Activated B cell treated with CpG ODN at 0.5 μM for 24 hours (primary cell): ENCODE measurements at regions not wholly inside any gene's neighbourhood (a gene's known extent, or its start where the extent isn't known, plus 50 kb on each side); places are given as distances from the start of the nearest gene placed in this dataset.

Source experiments
- ATAC-seq: fragments of 200-7000 bp; cut with Tn5 transposase; one replicate; pipeline ENCODE4 v1.10.0; 2021; ENCODE audit warnings: low read depth, mild to moderate bottlenecking, moderate library complexity
- CTCF ChIA-PET: fragments of 350-600 bp; sonication (Branson Sonifier 250); formaldehyde crosslinking; loops from one replicate; lab custom pipeline; 2021; ENCODE audit warnings: antibody characterized with exemption; lab: Charles Lee
- POLR2A ChIA-PET: fragments of 350-600 bp; sonication (Branson Sonifier 250); formaldehyde crosslinking; loops from one replicate; lab custom pipeline; 2021; ENCODE audit warnings: antibody characterized with exemption; lab: Charles Lee
- DNase-seq: peaks from one replicate; pipeline ENCODE4 v3.0.0; 2022
- H3K27ac Mint-ChIP-seq: one replicate; pipeline ENCODE4 v1.8.0; 2020; ENCODE audit warnings: mixed read lengths
- H3K27me3 Mint-ChIP-seq: one replicate; pipeline ENCODE4 v1.8.0; 2021; ENCODE audit warnings: mixed read lengths
- H3K36me3 Mint-ChIP-seq: one replicate; pipeline ENCODE4 v1.8.0; 2021; ENCODE audit warnings: low read depth, mixed read lengths
- H3K4me1 Mint-ChIP-seq: one replicate; pipeline ENCODE4 v1.8.0; 2021; ENCODE audit warnings: mixed read lengths
- H3K4me3 Mint-ChIP-seq: one replicate; pipeline ENCODE4 v1.8.0; 2020; ENCODE audit warnings: mild to moderate bottlenecking, mixed read lengths
- H3K9me3 Mint-ChIP-seq: one replicate; pipeline ENCODE4 v1.8.0; 2020; ENCODE audit warnings: mixed read lengths
- intact Hi-C: fragments of 100-400 bp; cut with micrococcal nuclease; formaldehyde crosslinking; loops from one replicate; pipeline ENCODE4 v1.15.1; 2024
- TF ChIP-seq, protein P1 (sequence below): fragments of 200-600 bp; IDR thresholded peaks from one replicate; pipeline ENCODE4 v1.8.0; 2022; ENCODE audit warnings: antibody characterized with exemption, mild to moderate bottlenecking

DNA sequence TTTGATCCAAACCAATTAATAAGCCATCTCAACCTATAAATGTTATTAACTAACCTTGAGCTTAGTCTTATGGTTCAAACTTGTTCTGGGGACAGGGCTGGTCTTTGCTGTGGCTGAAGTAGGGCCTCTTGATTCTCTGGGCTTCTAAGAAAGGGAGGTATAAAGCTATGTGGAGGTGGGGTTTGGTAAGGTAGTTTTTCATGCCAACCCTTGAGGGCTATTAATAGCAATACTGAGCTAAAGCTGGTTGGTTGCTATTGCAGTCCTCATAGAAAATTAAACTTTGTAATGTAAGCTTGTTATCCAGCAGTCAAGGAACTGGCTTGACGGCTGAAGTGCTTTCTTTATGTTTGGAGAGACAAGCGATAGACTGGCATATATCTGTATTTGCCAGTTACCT is 112.1 kb downstream of the RND3 start:
- Mint-ChIP-seq H3K36me3 (no peaks in the 10 kb centered on the region), H3K27me3 (no peaks in the 10 kb centered on the region), H3K4me3 (no peak overlapping the region), H3K9me3 (no peaks in the 10 kb centered on the region), H3K27ac (no peak overlapping the region), H3K4me1 (no peaks in the 10 kb centered on the region)
- TF ChIP-seq, protein P1, sequence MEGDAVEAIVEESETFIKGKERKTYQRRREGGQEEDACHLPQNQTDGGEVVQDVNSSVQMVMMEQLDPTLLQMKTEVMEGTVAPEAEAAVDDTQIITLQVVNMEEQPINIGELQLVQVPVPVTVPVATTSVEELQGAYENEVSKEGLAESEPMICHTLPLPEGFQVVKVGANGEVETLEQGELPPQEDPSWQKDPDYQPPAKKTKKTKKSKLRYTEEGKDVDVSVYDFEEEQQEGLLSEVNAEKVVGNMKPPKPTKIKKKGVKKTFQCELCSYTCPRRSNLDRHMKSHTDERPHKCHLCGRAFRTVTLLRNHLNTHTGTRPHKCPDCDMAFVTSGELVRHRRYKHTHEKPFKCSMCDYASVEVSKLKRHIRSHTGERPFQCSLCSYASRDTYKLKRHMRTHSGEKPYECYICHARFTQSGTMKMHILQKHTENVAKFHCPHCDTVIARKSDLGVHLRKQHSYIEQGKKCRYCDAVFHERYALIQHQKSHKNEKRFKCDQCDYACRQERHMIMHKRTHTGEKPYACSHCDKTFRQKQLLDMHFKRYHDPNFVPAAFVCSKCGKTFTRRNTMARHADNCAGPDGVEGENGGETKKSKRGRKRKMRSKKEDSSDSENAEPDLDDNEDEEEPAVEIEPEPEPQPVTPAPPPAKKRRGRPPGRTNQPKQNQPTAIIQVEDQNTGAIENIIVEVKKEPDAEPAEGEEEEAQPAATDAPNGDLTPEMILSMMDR: no peak
- ATAC-seq (no peak), DNase-seq (no peak)
- ChIA-PET CTCF (no interaction called here), POLR2A (no interaction called here)
- intact Hi-C loops: no loop called here

DNA sequence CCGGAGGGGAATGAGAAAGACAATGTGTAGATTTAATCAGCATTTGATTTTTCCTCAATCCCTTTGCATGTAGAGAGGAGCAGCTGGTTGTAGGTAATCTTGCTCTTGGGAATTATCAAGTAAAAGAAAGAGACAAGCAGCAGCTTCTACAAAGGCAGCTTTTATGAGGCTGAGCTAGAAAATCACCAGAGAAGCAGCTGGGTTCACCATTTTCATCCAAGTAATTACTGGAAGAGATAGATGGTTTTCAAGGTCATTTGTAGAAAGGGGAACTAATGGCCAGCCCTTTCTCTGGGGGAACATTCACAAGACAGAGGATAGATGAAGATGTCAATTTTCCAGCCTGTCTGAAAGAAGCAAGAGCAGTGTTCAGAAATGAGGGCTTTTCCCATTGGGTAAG is 113.0 kb downstream of the RND3 start:
- intact Hi-C loops: no loop called here
- Mint-ChIP-seq H3K4me1 (no peaks in the 10 kb centered on the region), H3K36me3 (no peaks in the 10 kb centered on the region), H3K9me3 (no peaks in the 10 kb centered on the region), H3K27me3 (no peaks in the 10 kb centered on the region), H3K4me3 (no peak overlapping the region), H3K27ac (no peak overlapping the region)
- TF ChIP-seq, protein P1: no peak
- CTCF ChIA-PET: no interaction called here
- DNase-seq: no peak
- POLR2A ChIA-PET: no interaction called here
- no peak for ATAC-seq

DNA sequence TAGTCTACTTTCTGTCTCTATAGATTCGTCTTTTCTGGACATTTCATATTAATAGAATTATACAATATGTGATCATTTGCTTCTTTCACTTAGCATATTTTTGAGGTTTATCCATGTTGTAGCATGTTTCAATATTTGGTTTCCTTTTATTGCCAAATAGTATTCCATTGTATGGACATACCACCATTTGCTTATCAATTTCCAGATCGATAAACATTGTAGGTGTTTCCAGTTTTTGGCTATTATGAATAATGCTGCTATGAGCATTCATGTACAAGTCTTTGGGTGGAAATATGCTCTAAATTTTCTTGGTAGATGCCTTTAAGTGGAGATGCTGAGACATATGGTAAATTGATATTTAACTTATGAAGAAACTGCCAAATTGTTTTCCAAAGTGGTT is 114.1 kb downstream of the RND3 start:
- ChIA-PET CTCF (no interaction called here), POLR2A (no interaction called here)
- Mint-ChIP-seq H3K4me3 (no peak overlapping the region), H3K27me3 (no peaks in the 10 kb centered on the region), H3K9me3 (no peaks in the 10 kb centered on the region), H3K36me3 (no peaks in the 10 kb centered on the region), H3K4me1 (no peaks in the 10 kb centered on the region), H3K27ac (no peak overlapping the region)
- ATAC-seq (no peak), DNase-seq (no peak)
- TF ChIP-seq, protein P1: no peak
- intact Hi-C loops: no loop called here

DNA sequence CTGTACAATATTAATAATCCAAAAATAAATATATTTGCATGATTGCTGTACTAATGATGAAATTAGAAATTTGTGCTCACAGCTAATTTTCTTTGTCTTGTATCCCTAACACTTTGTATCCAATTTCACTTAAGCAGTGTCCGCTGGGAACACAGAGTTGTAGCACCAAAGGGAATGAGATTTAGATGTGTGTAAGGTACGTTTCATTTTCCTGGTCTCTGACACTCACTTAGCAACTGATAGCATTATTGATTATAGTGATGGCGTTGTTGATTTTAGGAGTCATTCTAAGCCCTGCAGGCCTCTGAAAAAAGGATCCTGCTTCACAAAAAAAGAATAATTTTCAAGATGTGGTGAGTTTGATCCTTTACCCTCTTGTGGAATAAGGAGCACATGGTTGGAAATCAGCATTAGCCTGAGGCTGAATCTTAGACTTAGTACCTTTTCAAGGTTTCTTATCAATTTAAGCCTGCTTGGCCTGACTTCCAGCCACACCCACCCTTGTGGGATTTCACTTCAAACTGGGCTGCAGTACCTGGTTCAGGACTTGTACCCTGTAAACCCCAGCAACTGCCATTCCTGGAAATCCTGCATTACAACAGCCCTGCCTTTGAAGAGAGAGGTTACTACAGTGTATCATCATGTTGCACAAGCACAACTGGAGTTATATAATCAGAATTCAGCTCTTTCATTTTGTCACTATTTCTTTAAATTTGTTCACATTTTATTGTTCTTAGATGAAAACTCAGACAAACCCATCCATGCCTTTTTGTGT is 116.2 kb downstream of the RND3 start:
- H3K4me3 Mint-ChIP-seq: no peak overlapping the region
- no peaks in the 10 kb centered on the region for H3K4me1 Mint-ChIP-seq
- DNase-seq (no peak), ATAC-seq (no peak)
- no peaks in the 10 kb centered on the region for H3K36me3 Mint-ChIP-seq
- H3K27me3 Mint-ChIP-seq: no peaks in the 10 kb centered on the region
- H3K27ac Mint-ChIP-seq: no peak overlapping the region
- TF ChIP-seq, protein P1: no peak
- ChIA-PET POLR2A (no interaction called here), CTCF (no interaction called here)
- H3K9me3 Mint-ChIP-seq: no peaks in the 10 kb centered on the region
- intact Hi-C loops: no loop called here

DNA sequence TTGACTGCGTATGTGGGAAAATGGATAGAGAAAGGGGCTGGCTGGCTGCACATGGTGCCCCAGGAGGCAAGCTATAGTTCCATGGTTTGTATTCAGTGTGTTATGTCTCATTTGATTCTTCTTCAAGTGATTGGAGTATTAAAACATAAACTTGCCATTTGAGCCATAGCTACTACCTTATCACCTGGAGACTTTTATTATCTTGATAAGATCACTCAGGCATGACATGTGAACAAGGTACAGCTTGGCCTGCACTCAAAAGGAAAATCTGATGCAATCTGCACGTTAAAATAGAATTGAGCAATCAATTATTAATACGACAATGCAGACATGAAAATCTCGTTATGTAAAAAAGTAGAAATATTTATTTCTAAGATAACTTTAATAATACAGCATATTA is 116.9 kb downstream of the RND3 start:
- H3K27me3 Mint-ChIP-seq: no peaks in the 10 kb centered on the region
- no peaks in the 10 kb centered on the region for H3K9me3 Mint-ChIP-seq
- TF ChIP-seq, protein P1: no peak
- no peak for ATAC-seq
- intact Hi-C loops: no loop called here
- no peak for DNase-seq
- ChIA-PET CTCF (no interaction called here), POLR2A (no interaction called here)
- H3K36me3 Mint-ChIP-seq: no peaks in the 10 kb centered on the region
- H3K4me1 Mint-ChIP-seq: no peaks in the 10 kb centered on the region
- no peak overlapping the region for H3K4me3 Mint-ChIP-seq
- H3K27ac Mint-ChIP-seq: no peak overlapping the region
